ENCODE measurements at regions not wholly inside any gene's neighbourhood (a gene's known extent, or its start where the extent isn't known, plus 50 kb on each side); places are given as distances from the start of the nearest gene placed in this dataset.

- TF ChIP-seq, protein P1, sequence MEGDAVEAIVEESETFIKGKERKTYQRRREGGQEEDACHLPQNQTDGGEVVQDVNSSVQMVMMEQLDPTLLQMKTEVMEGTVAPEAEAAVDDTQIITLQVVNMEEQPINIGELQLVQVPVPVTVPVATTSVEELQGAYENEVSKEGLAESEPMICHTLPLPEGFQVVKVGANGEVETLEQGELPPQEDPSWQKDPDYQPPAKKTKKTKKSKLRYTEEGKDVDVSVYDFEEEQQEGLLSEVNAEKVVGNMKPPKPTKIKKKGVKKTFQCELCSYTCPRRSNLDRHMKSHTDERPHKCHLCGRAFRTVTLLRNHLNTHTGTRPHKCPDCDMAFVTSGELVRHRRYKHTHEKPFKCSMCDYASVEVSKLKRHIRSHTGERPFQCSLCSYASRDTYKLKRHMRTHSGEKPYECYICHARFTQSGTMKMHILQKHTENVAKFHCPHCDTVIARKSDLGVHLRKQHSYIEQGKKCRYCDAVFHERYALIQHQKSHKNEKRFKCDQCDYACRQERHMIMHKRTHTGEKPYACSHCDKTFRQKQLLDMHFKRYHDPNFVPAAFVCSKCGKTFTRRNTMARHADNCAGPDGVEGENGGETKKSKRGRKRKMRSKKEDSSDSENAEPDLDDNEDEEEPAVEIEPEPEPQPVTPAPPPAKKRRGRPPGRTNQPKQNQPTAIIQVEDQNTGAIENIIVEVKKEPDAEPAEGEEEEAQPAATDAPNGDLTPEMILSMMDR (IDR thresholded peaks at IDR 0.05): no peak
- TF ChIP-seq POLR2A (IDR thresholded peaks at IDR 0.05): no peak
Measured at GRCh38 chr2:228945710-228946109, 325.4 kb downstream of the PID1 start.

All from Peyer's patch (tissue), 4 donors.